NOMO-1 (cell line): ENCODE measurements at regions not wholly inside any gene's neighbourhood (a gene's known extent, or its start where the extent isn't known, plus 50 kb on each side); places are given as distances from the start of the nearest gene placed in this dataset.

ENCODE experiments used
- DNase-seq, 2 experiments: peaks; one replicate each; lab custom pipeline; 2025; ENCODE audit not compliant: unreplicated experiment in 2 of 2; lab: John Stamatoyannopoulos, UW

GRCh38 chr3:72382460-72382859, 465.8 kb downstream of the SHQ1 start:
- DNase-seq, result no peak

GRCh38 chr3:72381584-72381983, 466.7 kb downstream of the SHQ1 start:
- DNase-seq, result no peak

GRCh38 chr3:72380711-72381493, 467.3 kb downstream of the SHQ1 start:
- peak in 1 of 2 experiments; percentile 47 for DNase-seq

GRCh38 chr3:72380193-72380592, 468.1 kb downstream of the SHQ1 start:
- DNase-seq, result no peak

- no peak for DNase-seq
Observed at GRCh38 chr3:72379500-72380187, 468.6 kb downstream of the SHQ1 start.

- DNase-seq, result no peak
Observed at GRCh38 chr3:72378287-72378686, 470.0 kb downstream of the SHQ1 start.

- peak in 1 of 2 experiments; percentile 52 for DNase-seq
Observed at GRCh38 chr3:72376956-72377710, 471.1 kb downstream of the SHQ1 start.

GRCh38 chr3:72375237-72376076, 472.8 kb downstream of the SHQ1 start:
- DNase-seq, result peak; percentile 8 to 56

GRCh38 chr3:72373139-72373538, 475.1 kb downstream of the SHQ1 start:
- no peak for DNase-seq

- no peak for DNase-seq
Observed at GRCh38 chr3:72372161-72372560, 476.1 kb downstream of the SHQ1 start.

GRCh38 chr3:72371431-72371830, 476.8 kb downstream of the SHQ1 start:
- no peak for DNase-seq

- DNase-seq, result no peak
Observed at GRCh38 chr3:72370947-72371346, 477.3 kb downstream of the SHQ1 start.

- no peak for DNase-seq
Observed at GRCh38 chr3:72369681-72370080, 478.6 kb downstream of the SHQ1 start.

GRCh38 chr3:72368331-72368975, 479.8 kb downstream of the SHQ1 start:
- no peak for DNase-seq

GRCh38 chr3:72361990-72362389, 486.3 kb downstream of the SHQ1 start:
- no peak for DNase-seq

GRCh38 chr3:72359743-72360142, 488.5 kb downstream of the SHQ1 start:
- DNase-seq, result no peak

GRCh38 chr3:72355168-72355567, 493.1 kb downstream of the SHQ1 start:
- no peak for DNase-seq

GRCh38 chr3:72354486-72354885, 493.8 kb downstream of the SHQ1 start:
- DNase-seq, result no peak

GRCh38 chr3:72353236-72354128, 494.8 kb downstream of the SHQ1 start:
- DNase-seq, result no peak
